PC-3 (cell line): ENCODE measurements at regions not wholly inside any gene's neighbourhood (a gene's known extent, or its start where the extent isn't known, plus 50 kb on each side); places are given as distances from the start of the nearest gene placed in this dataset.
"Not testable (repeated sequence)": the region's sequence is repeated elsewhere in the genome, so short reads cannot be mapped to it uniquely, and the experiment has no call there.

Experiments used
- ATAC-seq: fragments of 200-7000 bp; cut with Tn5 transposase; 2 replicates; pipeline ENCODE4 v1.9.1; 2020; ENCODE audit warnings: mild to moderate bottlenecking, moderate library complexity
- BruUV-seq: library from RNA; stranded (reverse); fragments of 400-500 nt; replicated peaks from 2 replicates; lab custom pipeline; 2021; lab: Mats Ljungman, UMichigan
- CTCF ChIA-PET: fragments of 300-600 bp; sonication (Branson Sonifier 250); formaldehyde crosslinking; loops from one replicate; lab custom pipeline; 2022; ENCODE audit warnings: antibody characterized with exemption; lab: Charles Lee
- POLR2A ChIA-PET: fragments of 300-600 bp; sonication (Branson Sonifier 250); formaldehyde crosslinking; loops from one replicate; lab custom pipeline; 2022; ENCODE audit warnings: antibody characterized with exemption; ENCODE audit not compliant: unreplicated experiment; lab: Charles Lee
- DNase-seq: peaks from one replicate; pipeline ENCODE4 v3.0.0-alpha.2; 2015
- H2AFZ ChIP-seq: fragments of 300-600 bp; sonication (generic); 2 replicates; pipeline ENCODE4 v1.6.0; 2016; ENCODE audit warnings: antibody characterized with exemption, low read length
- H3F3A ChIP-seq: fragments of 300-600 bp; sonication (generic); one replicate; pipeline ENCODE4 v1.6.0; 2017; ENCODE audit warnings: antibody characterized with exemption, low read length, control low read depth, mild to moderate bottlenecking; ENCODE audit not compliant: unreplicated experiment
- H3K27ac ChIP-seq: fragments of 300-600 bp; sonication (generic); 2 replicates; pipeline ENCODE4 v1.5.1; 2016; ENCODE audit warnings: mild to moderate bottlenecking, low read length
- H3K27me3 ChIP-seq: fragments of 300-600 bp; sonication (generic); 2 replicates; pipeline ENCODE4 v1.6.1; 2016; ENCODE audit warnings: low read length, mixed read lengths
- H3K36me3 ChIP-seq: fragments of 300-600 bp; sonication (generic); 2 replicates; pipeline ENCODE4 v1.6.1; 2016; ENCODE audit warnings: low read depth, mixed run types, low read length, mixed read lengths
- H3K4me1 ChIP-seq: fragments of 300-600 bp; sonication (generic); 2 replicates; pipeline ENCODE4 v1.5.1; 2016; ENCODE audit warnings: low read length; ENCODE audit not compliant: insufficient read depth
- H3K4me2 ChIP-seq: fragments of 300-600 bp; sonication (generic); 2 replicates; pipeline ENCODE4 v1.6.0; 2016; ENCODE audit warnings: low read length
- H3K4me3 ChIP-seq: fragments of 300-600 bp; sonication (generic); 2 replicates; pipeline ENCODE4 v1.5.1; 2016; ENCODE audit warnings: mild to moderate bottlenecking, low read length, mixed read lengths
- H3K79me2 ChIP-seq: fragments of 300-600 bp; sonication (generic); 2 replicates; pipeline ENCODE4 v1.6.1; 2017; ENCODE audit warnings: low read length, mixed read lengths
- H3K9ac ChIP-seq: fragments of 300-600 bp; sonication (generic); 2 replicates; pipeline ENCODE4 v1.6.0; 2016; ENCODE audit warnings: mild to moderate bottlenecking, low read length
- H3K9me2 ChIP-seq: fragments of 300-600 bp; sonication (generic); replicated peaks from 2 replicates; pipeline ENCODE4 v1.6.1; 2016; ENCODE audit warnings: mixed run types, low read length, mixed read lengths
- H3K9me3 ChIP-seq: fragments of 300-600 bp; sonication (generic); 2 replicates; pipeline ENCODE4 v1.6.1; 2016; ENCODE audit warnings: low read length, mixed read lengths
- H4K20me1 ChIP-seq: fragments of 300-600 bp; sonication (generic); 2 replicates; pipeline ENCODE4 v1.6.1; 2016; ENCODE audit warnings: low read length, mixed read lengths
- CTCF ChIP-seq: fragments of 300-600 bp; sonication (generic); conservative IDR thresholded peaks from 2 replicates; pipeline ENCODE4 v1.5.1; 2017; ENCODE audit warnings: antibody characterized with exemption, low read depth, mild to moderate bottlenecking, low read length
- EZH2 ChIP-seq: fragments of 300-600 bp; sonication (generic); IDR thresholded peaks from one replicate; pipeline ENCODE4 v1.6.1; 2017; ENCODE audit warnings: antibody characterized with exemption, mild to moderate bottlenecking, low read length; ENCODE audit not compliant: unreplicated experiment
- EZH2phosphoT487 ChIP-seq: fragments of 300-600 bp; sonication (generic); IDR thresholded peaks from 2 replicates; pipeline ENCODE4 v1.6.1; 2018; ENCODE audit warnings: mild to moderate bottlenecking, antibody characterized with exemption, low read length, borderline replicate concordance
- intact Hi-C: fragments of 100-400 bp; cut with micrococcal nuclease; formaldehyde crosslinking; loops from 2 replicates; pipeline ENCODE4 v1.9.0; 2023

DNA sequence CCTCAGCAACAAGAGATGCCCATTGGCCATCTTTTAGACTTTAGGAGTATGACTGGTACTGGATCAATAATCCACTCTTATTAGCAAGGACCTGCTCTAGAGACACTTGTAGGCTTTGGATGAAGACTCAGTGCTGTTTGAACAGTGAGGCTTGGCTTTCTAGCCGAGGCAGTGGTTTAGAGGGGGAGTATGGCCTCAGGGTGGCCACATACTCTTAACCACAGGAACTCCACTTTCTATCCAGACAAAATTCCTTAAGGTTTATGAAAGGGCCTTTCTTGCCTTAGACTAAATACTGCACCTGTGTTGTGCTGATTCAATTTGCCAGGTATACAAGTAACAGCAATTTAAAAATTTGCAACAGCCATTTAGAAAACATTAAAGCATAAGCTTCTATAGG lies 1046.3 kb downstream of the DIPK2A start:
- H2AFZ ChIP-seq: no peak overlapping the region
- ChIA-PET POLR2A (no interaction called here), CTCF (no interaction called here)
- no peaks in the 10 kb centered on the region for H3K9me2 ChIP-seq
- no peak overlapping the region for H3K9ac ChIP-seq
- H3K4me1 ChIP-seq: peaks cover 4% of the 10 kb centered on the region; the same call in 1 of the 2 replicates
- no peaks in the 10 kb centered on the region for H4K20me1 ChIP-seq
- H3K4me3 ChIP-seq: no peak overlapping the region
- no peaks in the 10 kb centered on the region for H3K36me3 ChIP-seq
- TF ChIP-seq EZH2phosphoT487 (no peak), EZH2 (no peak), CTCF (no peak)
- H3K27me3 ChIP-seq: no peaks in the 10 kb centered on the region
- ATAC-seq (peak; percentile 85), DNase-seq (peak; percentile 58)
- no peaks in the 10 kb centered on the region for H3F3A ChIP-seq
- no TSS peak for BruUV-seq
- H3K79me2 ChIP-seq: no peaks in the 10 kb centered on the region
- intact Hi-C loops: no loop called here
- no peak overlapping the region for H3K4me2 ChIP-seq
- H3K27ac ChIP-seq: no peak overlapping the region
- H3K9me3 ChIP-seq: no peaks in the 10 kb centered on the region

- Histone ChIP-seq H3F3A (no peaks in the 10 kb centered on the region), H3K4me2 (no peak overlapping the region), H3K4me1 (peaks cover 4% of the 10 kb centered on the region; the same call in 1 of the 2 replicates), H4K20me1 (no peaks in the 10 kb centered on the region), H3K27me3 (no peaks in the 10 kb centered on the region), H3K9ac (no peak overlapping the region), H3K79me2 (no peaks in the 10 kb centered on the region), H2AFZ (no peak overlapping the region), H3K9me3 (no peaks in the 10 kb centered on the region), H3K36me3 (no peaks in the 10 kb centered on the region), H3K4me3 (no peak overlapping the region), H3K9me2 (no peaks in the 10 kb centered on the region), H3K27ac (no peak overlapping the region)
- ChIA-PET POLR2A (no interaction called here), CTCF (no interaction called here)
- ATAC-seq (no peak), DNase-seq (no peak)
- TF ChIP-seq CTCF (no peak), EZH2 (no peak), EZH2phosphoT487 (no peak)
- intact Hi-C loops: no loop called here
- BruUV-seq: no TSS peak
Observed at GRCh38 chr3:145022447-145022846, 1050.8 kb downstream of the DIPK2A start.

GRCh38 chr3:145024700-145025099 lies 1053.1 kb downstream of the DIPK2A start:
- Histone ChIP-seq H3K9ac (no peak overlapping the region), H3K27ac (no peak overlapping the region), H3K4me3 (no peak overlapping the region), H3K27me3 (no peaks in the 10 kb centered on the region), H3K79me2 (no peaks in the 10 kb centered on the region), H2AFZ (no peak overlapping the region), H3K4me2 (no peak overlapping the region), H4K20me1 (no peaks in the 10 kb centered on the region), H3F3A (no peaks in the 10 kb centered on the region), H3K4me1 (no peaks in the 10 kb centered on the region), H3K9me2 (no peaks in the 10 kb centered on the region), H3K9me3 (no peaks in the 10 kb centered on the region), H3K36me3 (no peaks in the 10 kb centered on the region)
- POLR2A ChIA-PET: no interaction called here
- TF ChIP-seq EZH2: no peak
- no peak for TF ChIP-seq EZH2phosphoT487
- no peak for TF ChIP-seq CTCF
- no peak for DNase-seq
- no TSS peak for BruUV-seq
- intact Hi-C loops: no loop called here
- ATAC-seq: no peak
- CTCF ChIA-PET: no interaction called here

GRCh38 chr3:145027186-145027585 lies 1055.6 kb downstream of the DIPK2A start:
- H3K9ac ChIP-seq, DNase-seq, H3K9me3 ChIP-seq, intact Hi-C loops, H3K4me2 ChIP-seq, H3K4me1 ChIP-seq, H2AFZ ChIP-seq, H3K27ac ChIP-seq, H3K27me3 ChIP-seq, H3K9me2 ChIP-seq, H3K36me3 ChIP-seq, BruUV-seq, H3F3A ChIP-seq, ATAC-seq, H3K79me2 ChIP-seq, CTCF ChIA-PET, H4K20me1 ChIP-seq, H3K4me3 ChIP-seq, POLR2A ChIA-PET: not testable (repeated sequence)
